Stimulated activated CD4-positive, alpha-beta T cell treated with anti-CD3 and anti-CD28 coated beads, Interleukin-15, amount 100 ng/mL, for 1 hour (primary cell): ENCODE measurements at regions not wholly inside any gene's neighbourhood (a gene's known extent, or its start where the extent isn't known, plus 50 kb on each side); places are given as distances from the start of the nearest gene placed in this dataset.

Source experiments
- DNase-seq, 2 donors: peaks; one replicate each; pipeline ENCODE4 v3.0.0-alpha.2; 2020; ENCODE audit warnings: low read depth in 1 of 2, low spot score in 1 of 2

GRCh38 chr11:19561011-19561410, 151.6 kb upstream of the NAV2 start:
- DNase-seq, result no peak

DNA sequence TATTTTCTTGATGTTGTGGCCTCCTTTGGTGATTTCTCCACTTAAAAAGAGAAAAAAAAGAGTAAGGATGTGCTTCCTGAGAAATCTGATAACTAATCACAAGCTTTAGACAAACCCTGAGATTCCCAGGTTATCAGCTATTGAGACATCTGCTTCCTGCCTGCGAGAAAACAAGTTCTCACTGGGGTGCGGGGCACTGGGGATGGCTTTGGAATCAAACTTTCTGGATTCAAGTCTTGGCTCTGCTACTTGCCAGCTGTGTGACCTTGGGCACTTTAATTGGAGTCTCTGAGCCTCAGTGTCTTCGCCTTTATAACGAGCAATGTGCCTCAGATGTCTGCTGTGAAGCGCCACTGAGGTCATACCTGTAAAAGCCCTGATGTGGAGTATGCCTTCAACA, 152.5 kb upstream of the NAV2 start:
- no peak for DNase-seq

DNA sequence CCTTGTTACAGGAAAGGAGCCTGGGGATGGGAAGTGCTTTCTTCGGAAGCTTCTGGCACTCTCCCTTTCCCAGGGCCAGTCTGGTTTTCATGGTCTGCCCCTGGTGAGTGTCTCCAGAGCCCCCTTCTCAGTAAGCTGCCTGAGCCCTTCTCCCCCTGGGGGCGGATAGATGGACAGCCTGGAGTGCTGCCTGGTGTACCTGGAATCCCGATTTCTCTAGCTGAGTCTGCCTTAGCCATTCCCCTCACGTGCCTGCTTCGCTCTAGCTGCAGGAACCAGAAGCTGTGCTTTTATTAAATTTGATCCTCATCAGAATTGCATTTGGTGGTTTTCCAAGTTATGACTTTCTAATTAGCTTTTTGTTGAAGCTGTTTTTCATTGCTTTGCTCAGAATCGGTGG, 152.9 kb upstream of the NAV2 start:
- no peak for DNase-seq

DNA sequence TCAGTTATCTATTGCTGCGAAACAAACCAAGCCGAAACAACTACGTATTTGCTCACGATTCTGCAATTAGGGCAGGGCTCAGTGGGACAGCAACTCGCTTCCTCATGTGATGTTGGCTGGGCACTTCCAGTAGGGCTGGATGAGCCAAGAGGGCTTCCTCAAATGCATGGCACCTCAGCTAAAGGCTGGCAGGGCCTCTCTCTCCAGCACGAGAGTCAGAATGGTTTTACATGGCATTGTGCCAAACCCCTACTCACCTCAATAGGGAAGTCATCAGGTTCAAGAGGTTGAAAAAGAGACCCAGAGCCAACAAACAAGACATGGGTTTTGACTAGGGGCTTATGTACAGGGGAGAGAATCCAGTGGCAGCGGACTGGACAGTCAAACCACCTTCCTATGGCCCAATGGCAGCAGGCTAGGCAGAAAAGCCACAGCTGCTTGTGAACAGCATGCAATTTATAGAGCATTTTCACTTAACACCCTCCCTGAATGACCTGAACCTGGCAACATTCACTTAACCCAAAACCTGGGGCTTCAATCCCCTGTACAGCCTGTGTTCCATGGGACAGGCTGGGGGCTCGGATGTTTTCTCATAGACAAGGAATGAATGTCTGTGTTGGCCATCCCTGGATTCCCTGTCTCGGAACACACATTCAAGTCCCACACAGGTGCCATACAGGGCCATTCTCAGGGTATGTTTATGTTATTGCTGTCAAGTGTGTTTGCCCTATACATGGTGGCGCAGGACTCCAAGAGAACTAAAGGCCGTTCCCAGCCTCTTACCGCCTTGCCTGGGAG, 154.2 kb upstream of the NAV2 start:
- no peak for DNase-seq

DNA sequence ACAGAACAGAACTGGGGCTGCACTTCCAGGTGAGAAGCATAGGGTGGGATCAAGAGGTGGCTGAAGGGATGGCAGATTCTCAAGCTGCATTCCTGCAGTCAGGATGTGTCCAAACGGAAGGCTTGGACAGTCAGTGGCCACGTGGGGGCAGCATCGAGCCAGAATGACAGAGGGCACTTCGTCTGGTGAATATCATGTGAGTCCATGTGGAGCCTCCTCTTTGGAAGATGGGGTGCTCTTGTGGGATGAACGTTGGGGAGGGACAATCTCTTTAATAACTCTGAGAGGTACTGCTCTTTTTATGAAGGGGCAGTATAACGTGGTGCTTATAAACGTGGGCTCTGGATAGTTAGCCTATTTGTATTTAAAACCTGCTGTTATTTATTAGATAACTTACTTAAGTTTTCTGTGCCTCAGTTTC, 154.9 kb upstream of the NAV2 start:
- DNase-seq, result peak; percentile 19 to 54

- DNase-seq, result no peak
These were observed 155.5 kb upstream of the NAV2 start for GRCh38 chr11:19557185-19557584.

DNA sequence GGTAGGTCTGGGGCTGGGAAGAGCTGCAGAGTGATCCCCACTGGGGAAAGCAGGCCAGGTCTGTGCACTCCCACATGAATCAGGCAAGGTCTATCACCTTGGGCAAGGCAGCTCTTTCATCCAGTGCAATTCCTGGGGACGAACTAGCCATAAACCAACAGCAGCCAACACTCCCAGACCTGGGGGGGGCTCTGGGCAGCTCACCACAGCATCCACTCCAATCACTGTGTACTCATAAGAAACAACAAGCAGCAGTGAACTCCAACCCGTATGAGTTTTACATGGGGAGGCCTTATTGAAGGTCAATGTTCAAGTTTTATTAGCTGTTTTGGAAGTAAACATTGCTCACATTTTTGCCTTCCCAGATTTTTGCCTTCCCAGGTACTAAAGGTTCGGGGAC, 157.4 kb upstream of the NAV2 start:
- DNase-seq, result no peak

DNA sequence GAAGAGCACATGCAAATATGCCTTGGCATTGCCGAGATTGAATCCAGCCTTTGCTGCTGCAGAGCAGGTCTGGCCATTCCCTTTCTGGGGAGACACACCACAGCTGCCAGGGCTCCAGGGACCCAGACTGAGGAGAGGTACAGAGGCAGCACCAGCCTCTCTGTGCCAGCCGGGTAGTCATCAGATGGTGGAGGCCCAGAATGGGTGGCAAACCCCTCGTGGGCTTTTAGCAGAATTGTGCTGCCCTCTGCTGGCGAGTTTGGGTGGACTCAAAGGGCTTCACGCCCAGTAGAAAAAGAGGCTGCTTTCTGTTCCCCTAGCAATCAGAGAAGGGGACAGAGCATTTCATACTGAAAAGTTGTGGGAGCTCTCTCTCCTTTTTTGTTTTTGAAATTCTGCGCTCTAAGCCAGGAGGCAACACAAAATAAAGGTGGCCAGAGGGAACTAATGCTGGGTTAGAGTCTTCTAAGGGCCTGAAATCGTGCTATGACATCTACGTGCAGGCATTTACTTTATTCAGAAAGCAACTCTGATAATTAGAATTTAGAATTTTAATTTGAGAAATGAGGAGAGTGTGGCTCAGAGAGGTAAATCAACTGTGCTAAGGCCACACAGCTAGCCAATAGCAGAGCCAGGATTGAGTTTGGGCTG, 158.8 kb upstream of the NAV2 start:
- peak; percentile 28 to 57 for DNase-seq

GRCh38 chr11:19552656-19553260, 159.9 kb upstream of the NAV2 start:
- no peak for DNase-seq

GRCh38 chr11:19552161-19552560, 160.5 kb upstream of the NAV2 start:
- no peak for DNase-seq

DNA sequence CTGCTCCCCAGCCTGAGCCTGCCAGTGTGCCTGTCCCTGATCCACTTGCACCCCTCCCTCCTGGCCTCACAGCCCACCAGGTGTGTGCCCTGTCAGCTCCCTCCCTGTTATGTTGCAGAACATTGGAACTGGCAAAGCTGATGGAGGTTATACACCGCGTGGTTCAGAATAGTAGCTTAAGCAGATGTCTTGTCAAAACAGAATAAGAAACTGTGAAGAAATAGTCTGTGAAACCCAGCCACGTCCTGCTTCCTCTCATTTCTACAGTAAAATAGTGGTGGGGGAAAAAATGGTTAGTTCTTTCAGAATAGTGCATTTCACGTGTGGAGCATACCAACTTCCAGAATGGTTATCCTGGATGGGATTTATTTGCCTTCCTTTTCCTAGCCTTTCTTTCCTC, 161.2 kb upstream of the NAV2 start:
- no peak for DNase-seq

DNA sequence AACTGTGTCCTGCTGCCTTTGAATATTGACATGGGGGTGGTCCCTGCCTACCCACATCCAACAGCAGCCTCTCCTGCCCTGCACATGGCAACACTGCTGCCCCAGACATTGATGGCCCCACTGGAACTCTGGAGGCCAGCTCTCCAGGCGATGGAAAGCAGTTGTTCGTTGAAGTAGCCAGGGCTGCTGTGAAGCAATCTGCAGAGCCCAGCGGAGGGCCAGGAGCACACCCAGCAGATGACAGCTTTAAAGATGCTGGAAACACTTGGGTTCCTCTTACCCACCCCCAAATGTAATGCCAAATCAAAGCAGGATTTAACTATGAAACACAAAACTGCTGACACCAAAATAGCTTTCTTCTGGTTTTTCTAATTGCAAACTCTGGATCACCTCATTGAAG, 165.6 kb upstream of the NAV2 start:
- DNase-seq, result no peak

- DNase-seq, result no peak
These were observed 166.3 kb upstream of the NAV2 start for GRCh38 chr11:19546325-19546724.

DNA sequence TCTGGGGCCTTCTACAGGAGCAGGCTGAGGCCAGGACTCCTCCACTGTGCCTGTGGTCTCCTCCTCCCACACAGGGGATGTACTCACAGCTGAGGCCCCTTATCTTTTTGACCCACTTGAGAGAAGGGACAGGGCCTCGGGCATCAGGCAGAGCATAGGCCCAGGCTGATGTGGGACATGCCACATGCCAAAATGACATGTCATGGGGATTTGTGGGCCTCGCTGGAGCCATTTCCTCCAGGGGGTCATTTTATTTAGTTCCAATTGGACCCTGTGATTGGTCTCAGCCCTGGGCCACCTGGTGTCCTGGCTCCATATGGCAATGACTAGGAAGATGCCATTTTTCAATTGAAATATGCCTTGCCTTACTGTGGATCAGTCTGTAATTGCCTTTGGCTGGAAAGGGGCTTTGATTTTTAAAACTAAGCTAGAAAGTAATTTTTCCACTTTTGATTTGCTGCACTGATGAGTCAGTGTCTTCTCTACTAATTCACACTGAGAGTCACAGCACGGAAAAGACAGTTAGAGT, 171.1 kb upstream of the NAV2 start:
- no peak for DNase-seq

- no peak for DNase-seq
These were observed 172.8 kb upstream of the NAV2 start for GRCh38 chr11:19539861-19540260.

DNA sequence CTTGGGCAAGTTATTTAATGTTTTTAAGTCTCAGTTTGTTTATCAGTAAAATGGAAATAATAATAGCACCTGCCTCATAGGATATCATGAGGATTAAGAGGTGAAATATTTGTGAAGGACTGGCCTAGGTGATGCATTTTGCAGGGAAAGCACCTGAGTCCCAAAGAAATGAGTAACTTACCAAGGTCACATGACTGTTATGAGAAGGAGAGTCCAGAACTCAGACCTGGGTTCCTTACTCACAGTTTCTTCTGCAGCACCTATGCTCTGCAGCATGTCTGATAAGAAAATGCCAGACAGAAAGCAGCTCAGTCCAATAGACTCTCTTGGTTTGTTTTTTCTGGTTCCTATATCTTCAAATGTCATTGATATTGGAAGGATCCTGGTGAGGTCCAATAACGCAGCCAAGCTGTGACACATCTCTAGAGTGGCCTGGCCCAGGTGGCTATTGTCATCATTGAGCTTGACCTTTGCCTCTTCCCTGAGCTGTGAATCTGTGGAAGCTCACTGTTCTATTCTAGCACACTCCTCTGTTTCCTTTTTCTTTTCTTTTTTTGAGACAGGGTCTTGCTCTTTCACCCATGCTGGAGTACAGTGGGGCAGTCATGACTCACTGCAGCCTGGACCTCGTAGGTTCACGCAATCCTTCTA, 174.7 kb upstream of the NAV2 start:
- no peak for DNase-seq

GRCh38 chr11:19536131-19536530, 176.5 kb upstream of the NAV2 start:
- no peak for DNase-seq

DNA sequence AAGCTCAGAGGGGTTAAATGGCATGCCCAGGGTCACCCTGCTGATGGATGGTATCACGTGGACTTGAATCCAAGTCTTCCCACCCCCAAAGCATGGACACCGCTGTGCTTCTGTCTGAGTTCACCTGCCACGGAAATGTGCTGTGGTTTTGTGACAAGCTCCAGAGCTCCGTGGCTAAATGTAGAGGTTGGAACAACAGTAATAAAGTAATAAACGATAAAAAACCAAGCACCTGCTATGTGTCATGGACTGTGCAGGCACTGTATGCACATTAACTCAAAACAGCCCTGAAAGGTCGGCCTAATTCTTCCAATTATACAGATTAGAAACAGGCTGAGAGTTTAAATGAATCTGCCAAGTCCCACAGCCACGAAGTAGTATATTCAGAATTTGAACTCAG, 182.1 kb upstream of the NAV2 start:
- DNase-seq, result no peak

GRCh38 chr11:19526119-19526518, 186.5 kb upstream of the NAV2 start:
- no peak for DNase-seq

- no peak for DNase-seq
These were observed 186.9 kb upstream of the NAV2 start for GRCh38 chr11:19525714-19526113.

GRCh38 chr11:19525276-19525675, 187.4 kb upstream of the NAV2 start:
- DNase-seq, result no peak
